HEK293T (cell line): ENCODE measurements at regions not wholly inside any gene's neighbourhood (a gene's known extent, or its start where the extent isn't known, plus 50 kb on each side); places are given as distances from the start of the nearest gene placed in this dataset.

Source experiments
- CTCF ChIA-PET: fragments of 350-600 bp; formaldehyde crosslinking; extraction: SDS; loops from one replicate; lab custom pipeline; 2021; ENCODE audit warnings: antibody characterized with exemption, inconsistent platforms; lab: Yijun Ruan, JAX
- POLR2A ChIA-PET: fragments of 350-600 bp; formaldehyde crosslinking; extraction: SDS; loops from one replicate; lab custom pipeline; 2020; ENCODE audit warnings: antibody characterized with exemption, inconsistent platforms; lab: Yijun Ruan, JAX
- DNase-seq: peaks from one replicate; pipeline ENCODE4 v3.0.0; 2012; ENCODE audit warnings: mixed read lengths; ENCODE audit errors: extremely low spot score
- ARNT ChIP-seq: fragments of 450-650 bp; IDR thresholded peaks from 2 replicates; pipeline ENCODE4 v1.6.1; 2017; ENCODE audit warnings: mild to moderate bottlenecking
- BHLHE40 ChIP-seq: fragments of 450-650 bp; IDR thresholded peaks from 2 replicates; pipeline ENCODE4 v1.6.1; 2016; ENCODE audit warnings: mild to moderate bottlenecking, moderate library complexity, borderline replicate concordance
- CTBP1 ChIP-seq: fragments of 450-650 bp; IDR thresholded peaks from 2 replicates; pipeline ENCODE4 v1.6.1; 2016; ENCODE audit warnings: borderline replicate concordance
- ELF4 ChIP-seq: fragments of 450-650 bp; IDR thresholded peaks from 2 replicates; pipeline ENCODE4 v1.6.1; 2017; ENCODE audit warnings: antibody characterized with exemption
- FOXA1 ChIP-seq: fragments of 450-650 bp; IDR thresholded peaks from 2 replicates; pipeline ENCODE4 v1.6.1; 2016; ENCODE audit warnings: mild to moderate bottlenecking
- FOXK2 ChIP-seq: fragments of 450-650 bp; IDR thresholded peaks from 2 replicates; pipeline ENCODE4 v1.6.1; 2016; ENCODE audit warnings: mild to moderate bottlenecking
- FOXM1 ChIP-seq: fragments of 450-650 bp; IDR thresholded peaks from 2 replicates; pipeline ENCODE4 v1.6.1; 2017; ENCODE audit warnings: mild to moderate bottlenecking, borderline replicate concordance
- HDGF ChIP-seq: fragments of 450-650 bp; IDR thresholded peaks from 2 replicates; pipeline ENCODE4 v1.6.1; 2017; ENCODE audit warnings: antibody characterized with exemption, borderline replicate concordance
- L3MBTL2 ChIP-seq: fragments of 450-650 bp; conservative IDR thresholded peaks from 2 replicates; pipeline ENCODE4 v1.6.1; 2016; ENCODE audit warnings: mild to moderate bottlenecking
- LEF1 ChIP-seq: fragments of 450-650 bp; IDR thresholded peaks from 2 replicates; pipeline ENCODE4 v1.6.1; 2017; ENCODE audit warnings: mild to moderate bottlenecking, borderline replicate concordance
- NFRKB ChIP-seq: fragments of 450-650 bp; IDR thresholded peaks from 2 replicates; pipeline ENCODE4 v1.6.1; 2016; ENCODE audit warnings: mild to moderate bottlenecking, moderate library complexity
- SP1 ChIP-seq: fragments of 450-650 bp; IDR thresholded peaks from 2 replicates; pipeline ENCODE4 v1.6.1; 2017
- SUZ12 ChIP-seq: fragments of 450-650 bp; IDR thresholded peaks from 2 replicates; pipeline ENCODE4 v1.6.1; 2016; ENCODE audit warnings: mild to moderate bottlenecking
- TARDBP ChIP-seq: fragments of 450-650 bp; IDR thresholded peaks from 2 replicates; pipeline ENCODE4 v1.6.1; 2016
- ZNF384 ChIP-seq: fragments of 450-650 bp; IDR thresholded peaks from 2 replicates; pipeline ENCODE4 v1.6.1; 2016
- TF ChIP-seq, protein P1 (sequence below): fragments of 450-650 bp; IDR thresholded peaks from 2 replicates; pipeline ENCODE4 v1.6.1; 2016

DNA sequence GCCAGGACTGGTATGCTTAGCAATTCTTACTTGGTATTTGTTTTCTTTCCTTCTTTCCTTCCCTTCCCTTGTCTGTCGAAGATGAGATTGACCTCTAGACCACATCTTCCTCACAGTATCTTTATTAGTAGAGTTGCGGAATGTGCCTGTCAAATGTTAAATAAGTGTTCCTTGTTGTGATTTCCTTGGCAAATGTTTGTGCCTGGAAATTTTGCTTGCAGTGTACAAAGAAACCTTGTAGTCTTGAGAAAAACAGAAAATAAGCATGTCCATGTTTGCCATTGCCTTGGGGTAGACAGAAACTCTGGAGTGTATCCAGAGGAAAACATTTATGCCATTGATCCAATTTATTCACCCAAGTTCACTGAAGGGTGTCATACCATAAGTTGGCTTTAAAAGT is 79.5 kb upstream of the ZNF385D start:
- TF ChIP-seq SUZ12 (no peak), L3MBTL2 (no peak), TARDBP (no peak), BHLHE40 (no peak), ELF4 (no peak), HDGF (no peak), NFRKB (no peak), FOXA1 (no peak), LEF1 (no peak), ZNF384 (no peak), SP1 (no peak), ARNT (no peak)
- TF ChIP-seq, protein P1, sequence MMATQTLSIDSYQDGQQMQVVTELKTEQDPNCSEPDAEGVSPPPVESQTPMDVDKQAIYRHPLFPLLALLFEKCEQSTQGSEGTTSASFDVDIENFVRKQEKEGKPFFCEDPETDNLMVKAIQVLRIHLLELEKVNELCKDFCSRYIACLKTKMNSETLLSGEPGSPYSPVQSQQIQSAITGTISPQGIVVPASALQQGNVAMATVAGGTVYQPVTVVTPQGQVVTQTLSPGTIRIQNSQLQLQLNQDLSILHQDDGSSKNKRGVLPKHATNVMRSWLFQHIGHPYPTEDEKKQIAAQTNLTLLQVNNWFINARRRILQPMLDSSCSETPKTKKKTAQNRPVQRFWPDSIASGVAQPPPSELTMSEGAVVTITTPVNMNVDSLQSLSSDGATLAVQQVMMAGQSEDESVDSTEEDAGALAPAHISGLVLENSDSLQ: no peak
- ChIA-PET CTCF (no interaction called here), POLR2A (no interaction called here)
- DNase-seq: no peak

DNA sequence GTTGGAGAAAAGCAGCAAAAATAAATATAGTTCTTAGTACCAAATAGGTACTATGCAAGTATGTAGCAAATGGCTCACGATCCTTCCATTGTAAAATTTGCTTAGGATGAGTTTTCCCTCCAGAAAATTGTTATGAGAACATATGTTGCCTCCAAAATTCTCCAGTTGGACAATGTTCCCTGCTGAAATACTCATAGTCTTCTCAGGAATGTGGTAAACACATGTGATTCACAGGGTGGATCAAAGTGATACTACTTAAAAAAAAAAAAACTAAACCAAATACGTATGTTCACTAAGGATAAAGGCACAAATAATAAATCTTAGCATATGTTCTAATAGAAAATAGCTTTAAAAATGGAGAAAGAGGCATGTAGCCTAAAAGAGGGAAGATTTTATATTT is 84.3 kb upstream of the ZNF385D start:
- CTCF ChIA-PET: no interaction called here
- no peak for DNase-seq
- TF ChIP-seq FOXM1: no peak
- no peak for TF ChIP-seq NFRKB
- no peak for TF ChIP-seq HDGF
- POLR2A ChIA-PET: no interaction called here

DNA sequence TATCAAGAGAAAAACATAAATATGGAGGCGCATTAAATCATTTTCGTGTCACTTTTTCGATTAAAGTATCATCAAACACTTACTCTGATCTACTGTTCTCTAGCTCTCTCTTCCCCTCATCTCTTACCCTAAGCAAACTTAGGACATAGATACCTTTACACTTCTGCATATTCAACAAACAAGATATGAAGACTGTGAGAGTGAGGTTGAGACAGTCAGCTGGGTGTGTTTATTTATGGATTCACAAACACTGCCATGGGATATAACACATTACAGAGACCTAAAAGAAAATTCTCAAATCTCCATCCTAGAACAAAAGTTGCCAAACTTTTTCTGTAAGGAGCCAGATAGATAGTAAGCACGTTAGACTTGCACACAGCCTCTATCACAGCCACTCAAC is 85.2 kb upstream of the ZNF385D start:
- TF ChIP-seq FOXA1: no peak
- no peak for TF ChIP-seq CTBP1
- TF ChIP-seq TARDBP: no peak
- TF ChIP-seq SUZ12: no peak
- TF ChIP-seq FOXK2: no peak
- TF ChIP-seq, protein P1: no peak
- no peak for TF ChIP-seq NFRKB
- no peak for TF ChIP-seq ARNT
- TF ChIP-seq ELF4: no peak
- no peak for TF ChIP-seq ZNF384
- TF ChIP-seq LEF1: no peak
- TF ChIP-seq L3MBTL2: no peak
- no peak for TF ChIP-seq BHLHE40
- no peak for TF ChIP-seq SP1
- TF ChIP-seq FOXM1: no peak
- ChIA-PET CTCF (no interaction called here), POLR2A (no interaction called here)
- DNase-seq: no peak

DNA sequence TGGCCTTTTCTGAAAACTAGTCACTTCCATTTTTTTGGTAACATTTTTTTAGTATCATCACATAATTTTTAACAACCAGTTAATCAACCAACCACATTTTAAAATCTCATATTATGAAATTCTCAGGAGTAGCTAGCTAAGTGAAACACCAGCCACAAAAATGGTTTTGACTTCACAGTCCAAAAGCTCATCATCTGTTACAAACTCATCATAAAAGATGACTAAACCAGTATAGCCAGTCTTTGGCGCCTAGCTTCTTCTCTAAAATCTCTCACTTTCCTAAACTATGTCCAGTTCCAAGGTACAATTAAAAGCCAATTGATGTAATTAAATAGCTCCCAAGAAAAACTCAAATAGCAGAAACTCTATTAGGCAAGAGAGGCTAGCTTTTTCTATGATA is 88.2 kb upstream of the ZNF385D start:
- DNase-seq: no peak
- POLR2A ChIA-PET: no interaction called here
- TF ChIP-seq ARNT: no peak
- TF ChIP-seq FOXA1: no peak
- no peak for TF ChIP-seq HDGF
- TF ChIP-seq L3MBTL2: no peak
- no peak for TF ChIP-seq LEF1
- TF ChIP-seq CTBP1: no peak
- no peak for TF ChIP-seq FOXM1
- no peak for TF ChIP-seq SP1
- TF ChIP-seq BHLHE40: no peak
- no peak for TF ChIP-seq TARDBP
- no peak for TF ChIP-seq ZNF384
- TF ChIP-seq SUZ12: no peak
- TF ChIP-seq, protein P1: no peak
- TF ChIP-seq NFRKB: no peak
- CTCF ChIA-PET: no interaction called here

DNA sequence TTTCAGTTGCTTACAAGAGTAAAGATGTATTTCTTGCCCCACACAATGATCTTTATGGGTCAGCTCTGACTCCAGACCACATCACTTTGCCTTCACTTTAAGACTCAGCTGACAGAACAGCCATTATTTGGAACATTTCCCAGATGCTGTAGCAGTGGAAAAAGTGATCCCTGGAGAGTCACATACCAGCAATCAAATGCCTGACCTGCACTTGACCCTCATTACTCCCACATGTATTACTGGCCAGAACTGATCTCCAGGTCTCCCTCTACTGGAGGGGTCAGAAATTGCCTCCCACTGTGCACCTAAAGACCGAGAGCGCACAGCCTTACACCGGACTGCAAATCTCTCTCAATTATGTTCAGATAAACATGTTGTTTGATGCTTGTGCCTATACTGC is 88.6 kb upstream of the ZNF385D start:
- POLR2A ChIA-PET: no interaction called here
- CTCF ChIA-PET: no interaction called here
- DNase-seq: peak; percentile 42
- TF ChIP-seq FOXA1: no peak
- TF ChIP-seq SP1: no peak
- TF ChIP-seq ELF4: no peak
- no peak for TF ChIP-seq ARNT
- no peak for TF ChIP-seq NFRKB

DNA sequence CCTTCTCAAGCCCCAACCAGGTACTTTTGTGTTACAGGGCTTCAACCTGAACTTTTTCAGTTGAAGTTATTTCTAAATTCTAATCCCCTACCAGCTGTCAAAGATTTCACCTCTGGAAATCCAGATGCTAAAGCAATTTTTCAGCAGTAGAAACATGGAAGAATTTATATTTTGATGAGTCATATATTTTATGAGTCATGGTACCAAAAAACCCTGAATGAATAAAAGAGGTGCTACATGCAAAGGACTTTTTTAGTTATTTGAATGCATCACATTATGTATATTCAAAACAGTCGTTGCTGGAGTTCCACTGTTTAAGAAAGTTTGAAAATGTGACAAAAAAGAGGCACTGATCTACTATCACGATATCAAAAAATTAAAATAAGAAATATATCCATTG is 96.0 kb upstream of the ZNF385D start:
- TF ChIP-seq, protein P1: no peak
- TF ChIP-seq L3MBTL2 (no peak), ZNF384 (no peak), TARDBP (no peak), FOXM1 (no peak), NFRKB (no peak), ARNT (no peak), ELF4 (no peak), FOXK2 (no peak), HDGF (no peak), LEF1 (no peak), SUZ12 (no peak), CTBP1 (no peak)
- POLR2A ChIA-PET: no interaction called here
- no peak for DNase-seq
- CTCF ChIA-PET: no interaction called here
